Non-pigmented ciliary epithelial cell (primary cell): ENCODE measurements at regions not wholly inside any gene's neighbourhood (a gene's known extent, or its start where the extent isn't known, plus 50 kb on each side); places are given as distances from the start of the nearest gene placed in this dataset.
A peak's percentile ranks its signal among the peaks of the same experiment; 100 is the strongest.

Experiments
- DNase-seq: peaks from one replicate; pipeline ENCODE4 v3.0.0-alpha.2; 2010; ENCODE audit warnings: low read depth

DNA sequence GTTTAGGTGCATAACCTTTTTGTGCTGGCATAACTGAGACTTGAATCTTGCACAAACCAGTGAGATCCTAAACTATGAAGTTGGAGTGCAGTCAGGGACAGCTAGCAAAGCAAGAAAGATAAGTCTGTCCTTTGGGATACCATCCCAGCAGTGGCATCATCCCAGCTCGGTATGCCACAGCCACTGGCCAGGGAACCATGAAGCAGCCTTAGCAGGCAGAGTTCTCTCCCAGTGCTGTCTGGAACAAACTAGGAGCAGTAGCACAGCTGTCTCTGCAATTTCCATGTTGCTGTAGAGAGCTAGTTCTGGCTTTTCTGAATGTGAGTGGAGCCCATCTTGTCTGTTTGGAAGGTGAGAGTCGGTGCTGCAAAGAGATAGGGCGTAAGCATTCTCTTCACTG is 130.3 kb downstream of the DTWD1 start:
- no peak for DNase-seq

DNA sequence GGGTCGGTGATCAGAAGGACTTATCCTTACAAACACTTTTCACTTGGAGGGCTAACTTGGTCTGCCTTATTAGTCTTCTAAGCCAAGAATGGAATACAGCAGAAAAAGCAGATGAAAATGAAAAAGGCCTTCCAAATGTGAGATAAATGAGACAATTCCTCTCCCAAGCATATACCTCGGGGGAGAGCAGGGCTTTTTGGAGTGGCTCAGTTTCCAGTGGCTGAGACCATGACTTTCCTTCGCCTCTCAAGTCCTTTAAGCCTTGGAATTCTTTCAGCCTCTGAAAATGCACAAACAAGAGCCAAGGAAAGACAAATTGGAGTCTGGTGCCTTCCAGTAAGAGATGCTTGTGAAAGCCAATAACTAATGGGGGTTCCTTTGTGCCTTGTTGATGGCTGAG is 130.9 kb downstream of the DTWD1 start:
- DNase-seq, result no peak

DNA sequence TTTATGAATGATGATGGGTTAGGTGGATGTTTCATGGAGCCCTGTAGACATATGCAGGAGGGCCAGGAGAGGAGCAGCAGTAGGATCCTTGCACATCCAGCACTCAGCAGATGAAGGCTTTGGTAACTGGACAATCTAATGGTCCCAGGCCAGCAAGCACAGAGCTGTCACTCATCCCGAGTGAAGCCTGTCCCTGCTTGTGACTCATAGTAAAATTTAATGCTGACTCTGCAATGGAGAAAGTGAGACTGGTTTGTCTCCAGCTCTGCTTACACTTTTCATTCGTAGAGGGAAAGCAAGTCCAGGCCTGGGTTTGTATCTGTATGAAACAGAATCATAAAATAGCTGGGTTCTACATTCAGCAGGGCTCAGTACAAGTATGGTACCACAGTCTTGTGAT is 131.7 kb downstream of the DTWD1 start:
- DNase-seq, result no peak

DNA sequence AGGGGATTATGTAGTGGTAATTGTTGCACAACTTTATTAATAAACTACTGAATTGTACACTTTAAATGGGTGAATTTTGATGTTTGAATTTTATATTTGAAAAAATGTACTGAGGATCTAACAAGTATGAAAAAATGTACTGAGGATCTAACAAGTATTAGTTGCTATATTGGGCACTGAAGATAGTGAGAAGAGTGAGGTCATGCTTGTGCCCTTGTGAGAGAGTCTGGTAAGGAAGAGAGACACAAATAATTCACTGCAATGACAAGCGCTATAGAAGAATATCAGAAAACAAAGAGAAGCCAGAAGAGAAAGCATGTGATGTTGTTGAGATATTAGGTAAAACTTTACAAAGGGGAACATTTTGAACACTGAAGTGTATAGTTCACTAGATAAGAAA is 137.6 kb downstream of the DTWD1 start:
- no peak for DNase-seq

DNA sequence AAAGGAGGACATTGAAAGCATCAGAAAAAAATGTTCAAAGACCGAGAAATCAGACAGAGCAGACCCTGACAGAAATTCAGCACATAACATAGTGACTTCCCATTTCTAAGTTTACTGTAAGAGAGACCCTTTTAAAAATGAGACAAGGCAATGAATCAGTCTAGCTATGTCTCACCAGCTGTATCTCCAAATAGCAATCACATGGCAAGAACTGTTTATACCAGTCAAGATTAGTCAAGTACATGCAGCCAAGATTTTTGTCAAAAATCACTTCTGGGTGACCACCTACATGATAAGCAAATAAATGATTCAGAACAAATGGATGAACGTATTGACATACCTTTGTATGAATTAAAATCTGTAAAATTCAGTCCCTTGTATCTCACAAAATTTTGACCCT is 138.0 kb downstream of the DTWD1 start:
- DNase-seq, result peak; percentile 10

DNA sequence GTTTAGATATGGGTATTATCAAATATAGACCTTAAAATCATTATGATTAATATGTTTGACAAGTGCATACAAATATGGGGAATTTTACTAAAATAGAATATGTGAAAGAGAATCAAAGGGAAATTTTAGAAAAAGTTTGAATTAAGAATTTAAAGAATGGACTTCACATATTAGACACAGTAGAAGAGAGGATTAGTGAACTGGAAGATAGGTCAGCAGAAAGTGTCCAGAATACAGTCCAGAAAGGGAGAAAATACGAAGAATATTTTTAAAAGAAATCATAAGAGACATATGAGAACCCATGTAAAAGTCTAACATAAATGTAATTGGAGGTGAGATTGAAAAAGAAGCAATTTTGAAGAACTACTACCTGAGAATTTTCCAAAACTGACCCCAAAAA is 139.9 kb downstream of the DTWD1 start:
- no peak for DNase-seq

DNA sequence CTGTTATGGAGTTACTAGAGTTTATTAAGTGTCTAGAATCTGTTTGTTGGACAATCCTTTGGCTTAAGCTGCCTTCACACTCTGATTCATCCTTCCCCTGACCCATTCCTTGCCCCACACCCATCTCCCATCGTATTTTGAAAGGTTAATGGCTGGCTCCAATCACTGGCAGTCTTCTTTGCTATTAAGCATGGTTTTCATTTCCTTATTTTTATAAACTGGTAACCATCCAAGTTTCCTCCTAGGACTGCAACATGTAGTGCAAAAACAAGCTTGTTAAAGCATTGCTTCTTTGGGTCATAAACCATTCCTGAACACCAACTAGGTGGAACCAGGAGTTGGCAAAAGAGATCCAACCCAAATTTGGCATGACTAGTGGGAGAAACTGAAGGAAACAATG is 148.4 kb downstream of the DTWD1 start:
- no peak for DNase-seq

DNA sequence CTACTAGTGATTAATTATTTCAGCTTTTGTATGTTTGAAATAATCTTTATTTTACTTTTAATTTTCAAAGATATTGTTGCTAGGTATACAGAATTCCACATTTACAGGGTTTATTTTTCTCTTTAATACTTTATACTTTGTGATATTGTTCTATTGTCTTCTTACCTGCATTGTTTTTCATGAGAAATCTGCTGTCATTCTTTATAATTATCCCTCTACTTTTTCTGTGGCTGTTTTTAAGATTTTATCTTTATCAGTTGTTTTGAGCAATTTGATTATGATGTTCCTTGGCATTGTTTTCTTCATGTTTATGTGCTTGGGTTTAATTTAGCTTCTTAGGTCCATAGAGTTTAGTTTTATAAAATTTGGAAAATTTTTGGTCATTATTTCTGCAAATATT is 168.6 kb downstream of the DTWD1 start:
- DNase-seq, result no peak

DNA sequence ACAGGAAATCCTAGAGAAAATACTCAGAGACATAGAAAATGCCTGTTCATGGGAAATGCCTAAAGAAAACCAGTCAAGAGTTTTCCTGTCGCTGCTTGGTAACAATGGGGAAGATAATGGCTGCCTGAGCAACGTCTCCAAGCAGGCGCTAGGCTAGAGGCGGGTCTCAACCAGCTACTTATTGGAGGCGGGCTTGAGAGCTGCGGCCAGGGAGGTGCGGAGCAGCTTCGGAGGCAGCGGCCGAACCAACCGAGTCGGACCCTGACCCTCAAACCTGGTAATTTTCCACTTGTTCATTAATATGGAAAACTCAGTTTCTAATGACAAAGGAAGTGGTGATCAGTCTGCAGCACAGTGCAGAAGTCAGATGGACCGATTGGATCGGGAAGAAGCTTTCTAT is 173.1 kb downstream of the DTWD1 start:
- DNase-seq, result no peak

DNA sequence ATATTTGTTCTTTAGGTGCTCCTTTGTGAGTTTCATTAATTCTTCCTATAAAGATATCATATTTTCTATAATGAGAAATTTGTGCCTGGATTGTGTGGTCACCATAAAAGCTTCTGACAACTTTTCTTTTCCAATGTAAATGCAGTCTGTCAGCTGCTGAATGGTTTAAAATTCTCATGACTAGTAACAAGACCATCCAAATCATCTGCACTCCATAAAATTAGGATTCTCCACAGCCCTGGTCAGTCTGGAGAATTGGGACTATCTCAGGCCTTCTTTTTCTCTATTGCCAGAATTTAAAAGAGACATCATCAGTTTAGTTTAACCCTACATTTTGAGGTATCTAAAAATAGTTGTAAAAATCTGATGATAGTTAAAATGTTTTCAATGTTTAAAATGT is 180.9 kb downstream of the DTWD1 start:
- no peak for DNase-seq
